PC-3 (cell line): ENCODE measurements at regions not wholly inside any gene's neighbourhood (a gene's known extent, or its start where the extent isn't known, plus 50 kb on each side); places are given as distances from the start of the nearest gene placed in this dataset.

ENCODE experiments used
- ATAC-seq: fragments of 200-7000 bp; cut with Tn5 transposase; 2 replicates; pipeline ENCODE4 v1.9.1; 2020; ENCODE audit warnings: mild to moderate bottlenecking, moderate library complexity
- BruUV-seq: library from RNA; stranded (reverse); fragments of 400-500 nt; replicated peaks from 2 replicates; lab custom pipeline; 2021; lab: Mats Ljungman, UMichigan
- CTCF ChIA-PET: fragments of 300-600 bp; sonication (Branson Sonifier 250); formaldehyde crosslinking; loops from one replicate; lab custom pipeline; 2022; ENCODE audit warnings: antibody characterized with exemption; lab: Charles Lee
- POLR2A ChIA-PET: fragments of 300-600 bp; sonication (Branson Sonifier 250); formaldehyde crosslinking; loops from one replicate; lab custom pipeline; 2022; ENCODE audit warnings: antibody characterized with exemption; ENCODE audit not compliant: unreplicated experiment; lab: Charles Lee
- DNase-seq: peaks from one replicate; pipeline ENCODE4 v3.0.0-alpha.2; 2015
- H2AFZ ChIP-seq: fragments of 300-600 bp; sonication (generic); 2 replicates; pipeline ENCODE4 v1.6.0; 2016; ENCODE audit warnings: antibody characterized with exemption, low read length
- H3F3A ChIP-seq: fragments of 300-600 bp; sonication (generic); one replicate; pipeline ENCODE4 v1.6.0; 2017; ENCODE audit warnings: antibody characterized with exemption, low read length, control low read depth, mild to moderate bottlenecking; ENCODE audit not compliant: unreplicated experiment
- H3K27ac ChIP-seq: fragments of 300-600 bp; sonication (generic); 2 replicates; pipeline ENCODE4 v1.5.1; 2016; ENCODE audit warnings: mild to moderate bottlenecking, low read length
- H3K27me3 ChIP-seq: fragments of 300-600 bp; sonication (generic); 2 replicates; pipeline ENCODE4 v1.6.1; 2016; ENCODE audit warnings: low read length, mixed read lengths
- H3K36me3 ChIP-seq: fragments of 300-600 bp; sonication (generic); 2 replicates; pipeline ENCODE4 v1.6.1; 2016; ENCODE audit warnings: low read depth, mixed run types, low read length, mixed read lengths
- H3K4me1 ChIP-seq: fragments of 300-600 bp; sonication (generic); 2 replicates; pipeline ENCODE4 v1.5.1; 2016; ENCODE audit warnings: low read length; ENCODE audit not compliant: insufficient read depth
- H3K4me2 ChIP-seq: fragments of 300-600 bp; sonication (generic); 2 replicates; pipeline ENCODE4 v1.6.0; 2016; ENCODE audit warnings: low read length
- H3K4me3 ChIP-seq: fragments of 300-600 bp; sonication (generic); 2 replicates; pipeline ENCODE4 v1.5.1; 2016; ENCODE audit warnings: mild to moderate bottlenecking, low read length, mixed read lengths
- H3K79me2 ChIP-seq: fragments of 300-600 bp; sonication (generic); 2 replicates; pipeline ENCODE4 v1.6.1; 2017; ENCODE audit warnings: low read length, mixed read lengths
- H3K9ac ChIP-seq: fragments of 300-600 bp; sonication (generic); 2 replicates; pipeline ENCODE4 v1.6.0; 2016; ENCODE audit warnings: mild to moderate bottlenecking, low read length
- H3K9me2 ChIP-seq: fragments of 300-600 bp; sonication (generic); replicated peaks from 2 replicates; pipeline ENCODE4 v1.6.1; 2016; ENCODE audit warnings: mixed run types, low read length, mixed read lengths
- H3K9me3 ChIP-seq: fragments of 300-600 bp; sonication (generic); 2 replicates; pipeline ENCODE4 v1.6.1; 2016; ENCODE audit warnings: low read length, mixed read lengths
- H4K20me1 ChIP-seq: fragments of 300-600 bp; sonication (generic); 2 replicates; pipeline ENCODE4 v1.6.1; 2016; ENCODE audit warnings: low read length, mixed read lengths
- EZH2 ChIP-seq: fragments of 300-600 bp; sonication (generic); IDR thresholded peaks from one replicate; pipeline ENCODE4 v1.6.1; 2017; ENCODE audit warnings: antibody characterized with exemption, mild to moderate bottlenecking, low read length; ENCODE audit not compliant: unreplicated experiment
- EZH2phosphoT487 ChIP-seq: fragments of 300-600 bp; sonication (generic); IDR thresholded peaks from 2 replicates; pipeline ENCODE4 v1.6.1; 2018; ENCODE audit warnings: mild to moderate bottlenecking, antibody characterized with exemption, low read length, borderline replicate concordance
- intact Hi-C: fragments of 100-400 bp; cut with micrococcal nuclease; formaldehyde crosslinking; loops from 2 replicates; pipeline ENCODE4 v1.9.0; 2023
- TF ChIP-seq, protein P1 (sequence below): fragments of 300-600 bp; sonication (generic); conservative IDR thresholded peaks from 2 replicates; pipeline ENCODE4 v1.5.1; 2017; ENCODE audit warnings: antibody characterized with exemption, low read depth, mild to moderate bottlenecking, low read length

DNA sequence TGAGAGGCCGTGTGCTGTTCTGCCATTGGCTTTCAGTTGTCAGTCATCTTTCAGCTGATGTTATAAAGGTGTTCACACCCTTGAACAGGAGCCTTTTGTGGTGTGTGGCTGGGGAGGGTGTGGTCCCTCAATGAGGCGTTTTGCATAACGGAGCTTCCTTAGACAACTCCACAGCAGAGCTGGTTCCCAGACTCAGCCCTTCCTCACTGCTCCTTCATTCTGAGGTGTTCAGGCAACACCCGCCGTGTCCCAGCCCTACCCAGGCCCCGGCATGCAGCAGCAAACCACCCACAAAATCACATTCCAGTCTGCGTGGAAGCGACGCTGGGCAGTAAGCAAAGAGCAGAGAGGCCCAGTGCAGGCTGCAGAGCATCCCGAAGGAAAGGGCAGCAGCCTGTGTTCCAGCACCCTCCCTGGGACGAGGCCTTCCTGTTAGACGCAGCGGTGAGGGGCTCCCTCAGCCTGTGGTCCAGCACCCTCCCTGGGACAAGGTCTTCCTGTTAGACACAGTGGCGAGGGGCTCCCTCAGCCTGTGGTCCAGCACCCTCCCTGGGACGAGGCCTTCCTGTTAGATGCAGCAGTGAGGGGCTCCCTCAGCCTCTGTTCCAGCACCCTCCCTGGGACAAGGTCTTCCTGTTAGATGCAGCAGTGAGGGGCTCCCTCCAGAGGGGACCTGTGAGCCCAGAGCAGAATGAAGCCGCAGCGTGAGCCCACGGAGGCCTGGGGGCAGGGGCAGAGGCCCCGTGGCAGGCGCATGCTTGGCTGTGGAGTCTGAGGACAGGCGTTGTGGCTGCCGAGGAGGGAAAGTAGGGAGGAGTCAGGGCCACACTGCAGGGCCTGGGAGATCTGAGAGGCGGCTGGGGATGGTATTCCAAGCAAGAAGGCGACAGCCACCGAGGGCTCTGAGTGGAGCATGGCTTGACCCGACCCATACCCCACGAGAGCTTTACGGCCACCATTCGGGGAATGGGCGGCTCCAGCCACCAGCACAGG, 201.8 kb upstream of the HDAC4 start:
- DNase-seq: no peak
- Histone ChIP-seq H2AFZ (no peak overlapping the region), H3K4me3 (no peak overlapping the region), H4K20me1 (no peaks in the 10 kb centered on the region), H3K4me2 (no peak overlapping the region), H3K79me2 (no peaks in the 10 kb centered on the region), H3K4me1 (no peaks in the 10 kb centered on the region), H3K9me2 (no peaks in the 10 kb centered on the region), H3K36me3 (no peaks in the 10 kb centered on the region), H3K9ac (no peak overlapping the region), H3K9me3 (no peaks in the 10 kb centered on the region), H3F3A (no peaks in the 10 kb centered on the region), H3K27ac (no peak overlapping the region), H3K27me3 (peaks cover 95% of the 10 kb centered on the region)
- POLR2A ChIA-PET: no interaction called here
- TF ChIP-seq EZH2phosphoT487 (no peak), EZH2 (no peak)
- TF ChIP-seq, protein P1, sequence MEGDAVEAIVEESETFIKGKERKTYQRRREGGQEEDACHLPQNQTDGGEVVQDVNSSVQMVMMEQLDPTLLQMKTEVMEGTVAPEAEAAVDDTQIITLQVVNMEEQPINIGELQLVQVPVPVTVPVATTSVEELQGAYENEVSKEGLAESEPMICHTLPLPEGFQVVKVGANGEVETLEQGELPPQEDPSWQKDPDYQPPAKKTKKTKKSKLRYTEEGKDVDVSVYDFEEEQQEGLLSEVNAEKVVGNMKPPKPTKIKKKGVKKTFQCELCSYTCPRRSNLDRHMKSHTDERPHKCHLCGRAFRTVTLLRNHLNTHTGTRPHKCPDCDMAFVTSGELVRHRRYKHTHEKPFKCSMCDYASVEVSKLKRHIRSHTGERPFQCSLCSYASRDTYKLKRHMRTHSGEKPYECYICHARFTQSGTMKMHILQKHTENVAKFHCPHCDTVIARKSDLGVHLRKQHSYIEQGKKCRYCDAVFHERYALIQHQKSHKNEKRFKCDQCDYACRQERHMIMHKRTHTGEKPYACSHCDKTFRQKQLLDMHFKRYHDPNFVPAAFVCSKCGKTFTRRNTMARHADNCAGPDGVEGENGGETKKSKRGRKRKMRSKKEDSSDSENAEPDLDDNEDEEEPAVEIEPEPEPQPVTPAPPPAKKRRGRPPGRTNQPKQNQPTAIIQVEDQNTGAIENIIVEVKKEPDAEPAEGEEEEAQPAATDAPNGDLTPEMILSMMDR: no peak
- intact Hi-C loops: no loop called here
- no TSS peak for BruUV-seq
- CTCF ChIA-PET: no interaction called here
- no peak for ATAC-seq

DNA sequence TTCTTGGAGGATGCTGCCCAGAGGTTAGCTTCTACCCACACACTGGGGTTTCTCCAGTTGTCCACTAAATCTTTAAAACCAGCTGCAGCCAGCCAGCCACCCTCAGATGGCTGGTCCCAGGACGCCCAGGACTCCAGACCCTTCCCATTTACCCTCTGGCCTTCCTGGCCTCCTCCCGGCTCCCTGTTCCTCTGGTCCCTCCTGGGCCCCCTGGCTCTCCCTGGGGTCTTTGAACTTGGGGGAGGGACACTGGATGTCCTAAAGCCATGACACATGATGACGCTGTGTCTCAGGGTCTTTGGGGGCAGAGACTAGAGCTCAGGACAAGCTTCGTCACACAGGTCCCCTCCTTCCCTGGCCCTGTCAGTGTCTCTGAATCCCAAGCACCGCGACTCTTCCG, 201.1 kb upstream of the HDAC4 start:
- Histone ChIP-seq H3K9ac (no peak overlapping the region), H3K9me2 (no peaks in the 10 kb centered on the region), H3F3A (no peaks in the 10 kb centered on the region), H3K79me2 (no peaks in the 10 kb centered on the region), H3K4me1 (no peaks in the 10 kb centered on the region), H3K4me3 (no peak overlapping the region), H3K9me3 (no peaks in the 10 kb centered on the region), H3K36me3 (no peaks in the 10 kb centered on the region), H2AFZ (no peak overlapping the region), H3K27ac (no peak overlapping the region), H3K27me3 (peaks cover 95% of the 10 kb centered on the region), H3K4me2 (no peak overlapping the region), H4K20me1 (no peaks in the 10 kb centered on the region)
- TF ChIP-seq EZH2: no peak
- TF ChIP-seq EZH2phosphoT487: no peak
- TF ChIP-seq, protein P1: no peak
- no peak for DNase-seq
- ChIA-PET CTCF (no interaction called here), POLR2A (no interaction called here)
- no peak for ATAC-seq
- intact Hi-C loops: no loop called here
- BruUV-seq: no TSS peak

GRCh38 chr2:239601201-239601851, 200.5 kb upstream of the HDAC4 start:
- Histone ChIP-seq H3K9ac (no peak overlapping the region), H3K27ac (no peak overlapping the region), H3K79me2 (no peaks in the 10 kb centered on the region), H3K4me2 (no peak overlapping the region), H4K20me1 (no peaks in the 10 kb centered on the region), H3K27me3 (peaks cover 95% of the 10 kb centered on the region), H3K9me2 (no peaks in the 10 kb centered on the region), H3K36me3 (no peaks in the 10 kb centered on the region), H3K4me1 (no peaks in the 10 kb centered on the region), H3F3A (no peaks in the 10 kb centered on the region), H2AFZ (no peak overlapping the region), H3K4me3 (no peak overlapping the region), H3K9me3 (no peaks in the 10 kb centered on the region)
- no peak for DNase-seq
- ChIA-PET POLR2A (no interaction called here), CTCF (no interaction called here)
- ATAC-seq: no peak
- no peak for TF ChIP-seq EZH2phosphoT487
- TF ChIP-seq, protein P1: no peak
- no peak for TF ChIP-seq EZH2
- intact Hi-C loops: no loop called here
- BruUV-seq: no TSS peak
